Femur (tissue), 1 donor: ENCODE measurements at regions not wholly inside any gene's neighbourhood (a gene's known extent, or its start where the extent isn't known, plus 50 kb on each side); places are given as distances from the start of the nearest gene placed in this dataset.
"Not testable (repeated sequence)": the region's sequence is repeated elsewhere in the genome, so short reads cannot be mapped to it uniquely, and the experiment has no call there.

Experiments used
- DNase-seq: peaks from one replicate; pipeline ENCODE4 v3.0.0-alpha.2; 2017

DNA sequence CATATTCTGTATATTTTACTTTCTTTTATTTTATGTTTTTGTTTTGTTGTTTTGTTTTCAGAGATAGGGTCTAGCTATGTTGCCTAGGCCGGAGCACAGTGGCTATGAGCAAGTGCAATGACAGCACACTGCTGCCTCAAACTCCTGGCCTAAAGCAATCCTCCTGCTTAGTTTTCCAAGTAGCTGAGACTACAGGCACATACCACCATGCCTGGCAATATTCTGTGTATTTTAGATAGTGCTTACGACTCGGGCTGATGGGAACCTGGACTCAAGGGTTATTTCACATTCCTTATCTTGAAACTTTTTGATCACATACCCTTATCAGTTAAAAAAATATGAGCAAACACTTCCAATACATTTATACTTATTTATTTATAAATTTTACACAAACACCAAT, 119.0 kb upstream of the STARD4 start:
- DNase-seq, result no peak

DNA sequence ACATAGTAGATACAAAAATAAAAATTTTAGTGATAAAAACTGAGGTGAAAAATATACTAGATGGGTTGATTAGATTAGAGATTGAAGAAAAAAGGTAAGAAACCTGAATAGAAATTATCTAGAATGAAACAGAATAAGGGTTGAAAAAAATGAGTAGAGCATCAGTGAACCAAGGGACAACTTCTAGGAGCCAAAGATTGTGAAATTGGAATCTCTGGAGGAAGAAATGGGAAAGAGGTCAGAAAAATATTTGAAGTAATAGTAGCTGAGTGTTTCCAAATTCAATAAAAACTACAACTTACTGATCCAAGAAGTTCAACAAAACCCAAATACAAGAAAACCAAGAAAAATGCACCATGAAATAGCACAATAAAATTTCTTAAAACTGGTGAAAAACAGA, 116.6 kb upstream of the STARD4 start:
- DNase-seq, result no peak

DNA sequence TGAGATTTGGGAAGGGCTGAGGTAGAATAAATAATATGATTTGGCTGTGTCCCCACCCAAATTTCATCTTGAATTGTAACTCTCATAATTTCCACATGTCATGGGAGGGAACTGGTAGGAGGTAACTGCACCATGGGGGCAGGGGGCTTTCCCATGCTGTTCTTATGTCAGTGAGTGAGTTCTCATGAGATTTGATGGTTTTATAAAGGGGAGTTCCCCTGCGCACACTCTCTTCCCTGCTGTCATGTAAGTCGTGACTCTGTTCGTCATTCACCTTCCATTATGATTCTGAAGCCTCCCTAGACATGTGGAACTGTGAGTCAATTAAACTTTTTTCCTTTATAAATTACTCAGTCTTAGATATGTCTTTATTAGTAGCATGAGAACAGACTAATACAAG, 115.5 kb upstream of the STARD4 start:
- no peak for DNase-seq

DNA sequence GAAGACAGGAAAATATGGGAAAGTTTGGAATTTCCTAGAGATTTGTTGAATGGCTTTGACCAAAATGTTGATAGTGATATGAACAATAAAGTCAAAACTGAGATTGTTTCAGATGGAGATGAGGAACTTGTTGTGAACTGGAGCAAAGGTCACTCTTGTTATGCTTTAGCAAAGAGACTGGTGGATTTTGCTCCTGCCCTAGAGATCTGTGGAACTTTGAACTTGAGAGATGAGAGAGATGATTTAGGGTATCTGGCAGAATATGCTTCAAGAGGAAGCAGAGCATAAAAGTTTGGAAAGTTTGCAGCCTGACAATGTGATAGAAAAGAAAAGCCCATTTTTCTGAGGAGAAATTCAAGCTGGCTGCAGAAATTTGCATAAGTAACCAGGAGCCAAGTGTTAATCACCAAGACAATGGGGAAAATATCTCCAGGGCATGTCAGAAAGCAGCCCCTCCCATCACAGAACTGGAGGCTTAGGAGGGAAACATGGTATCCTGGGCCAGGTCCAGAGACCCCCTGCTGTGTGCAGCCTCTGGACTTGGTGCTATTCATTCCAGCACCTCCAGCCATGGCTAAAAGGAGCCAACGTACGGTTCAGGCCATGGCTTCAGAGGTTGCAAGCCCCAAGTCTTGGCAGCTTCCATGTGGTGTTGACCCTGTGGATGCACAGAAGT, 114.3 kb upstream of the STARD4 start:
- DNase-seq, result no peak

DNA sequence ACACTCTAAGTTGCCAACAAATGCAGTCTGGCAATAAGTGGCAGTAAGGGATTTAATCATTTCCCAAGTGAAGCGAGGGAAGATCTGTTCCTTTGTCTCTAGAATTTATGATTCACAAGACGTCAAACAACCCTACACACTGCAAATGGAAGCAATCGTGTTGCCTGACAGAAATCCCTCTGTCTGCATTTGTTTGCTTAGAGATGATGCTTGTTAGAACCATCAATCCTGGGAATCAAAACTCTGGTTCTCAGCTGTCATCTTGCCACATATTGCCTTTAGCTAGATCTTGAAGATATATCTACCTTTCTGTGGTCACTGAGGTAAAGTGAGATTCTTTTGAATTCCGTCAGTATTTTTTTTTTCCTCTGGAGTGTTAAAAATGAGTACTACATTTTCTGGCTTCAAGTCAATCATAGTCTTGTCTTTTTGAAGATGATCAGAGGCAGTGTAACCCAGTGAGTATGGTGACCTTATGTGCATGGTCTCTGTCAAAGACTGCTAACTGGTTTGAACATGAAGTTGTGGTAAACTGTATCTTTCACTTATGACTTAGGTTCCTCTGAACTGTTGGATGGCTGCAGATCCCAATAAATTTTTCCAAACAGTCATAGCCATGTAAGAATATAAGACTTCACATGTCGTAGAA, 106.4 kb upstream of the STARD4 start:
- no peak for DNase-seq

DNA sequence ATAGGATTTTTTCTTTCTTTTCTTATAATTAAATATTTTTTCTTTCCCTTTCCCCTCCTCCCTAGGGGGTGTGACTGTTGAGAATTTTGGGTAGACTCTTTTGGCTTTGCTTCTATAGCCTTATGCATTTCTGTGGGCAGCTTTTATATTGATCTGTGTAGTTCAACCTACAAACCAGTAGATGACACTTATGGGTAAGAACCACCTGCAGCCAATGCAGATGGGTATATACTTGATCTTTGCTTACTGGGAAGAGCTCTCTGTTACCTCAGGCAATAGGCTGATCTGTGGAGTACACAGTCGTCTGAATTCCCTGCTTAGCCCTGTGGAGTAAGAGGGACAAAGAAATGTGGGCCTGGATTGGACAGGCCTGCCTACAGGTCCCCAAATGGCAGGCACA, 102.7 kb upstream of the STARD4 start:
- no peak for DNase-seq

DNA sequence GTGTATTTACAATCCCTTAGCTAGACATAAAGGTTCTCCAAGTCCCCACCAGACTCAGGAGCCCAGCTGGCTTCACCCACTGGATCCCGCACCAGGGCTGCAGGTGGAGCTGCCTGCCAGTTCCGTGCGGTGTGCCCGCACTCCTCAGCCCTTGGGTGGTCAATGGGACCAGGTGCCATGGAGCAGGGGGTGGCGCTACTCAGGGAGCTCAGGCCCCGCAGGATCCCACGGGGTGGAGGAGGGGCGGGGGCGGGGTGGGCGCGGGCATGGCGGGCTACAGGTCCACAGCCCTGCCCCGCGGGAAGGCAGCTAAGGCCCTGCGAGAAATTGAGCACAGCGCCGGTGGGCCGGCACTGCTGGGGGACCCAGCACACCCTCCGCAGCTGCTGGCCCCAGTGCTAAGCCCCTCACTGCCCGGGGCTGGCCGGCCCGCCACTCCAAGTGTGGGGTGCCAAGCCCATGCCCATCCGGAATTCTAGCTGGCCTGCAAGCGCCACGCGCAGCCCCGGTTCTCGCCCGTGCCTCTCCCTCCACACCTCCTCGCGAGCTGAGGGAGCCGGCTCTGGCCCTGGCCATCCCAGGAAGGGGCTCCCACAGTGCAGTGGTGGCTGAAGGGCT, 99.8 kb upstream of the STARD4 start:
- DNase-seq, result not testable (repeated sequence)

DNA sequence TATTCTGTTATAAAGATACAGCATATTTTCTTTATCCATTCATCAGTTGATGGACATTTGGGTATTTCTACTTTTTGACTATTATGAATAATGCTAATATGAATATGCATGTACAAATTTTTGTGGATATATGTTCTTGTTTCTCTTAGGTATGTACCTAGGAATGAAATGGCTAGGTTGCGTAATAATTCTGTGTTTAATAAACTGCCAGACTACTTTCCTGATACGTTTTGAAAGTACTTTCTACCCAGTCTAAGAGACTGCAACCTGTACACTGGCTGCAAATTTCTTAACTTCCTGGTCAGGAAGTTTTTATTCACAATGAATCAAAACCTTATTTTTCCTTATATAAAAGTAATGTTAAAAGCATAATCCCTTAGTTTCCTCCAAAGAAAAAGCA, 93.9 kb upstream of the STARD4 start:
- DNase-seq, result no peak

DNA sequence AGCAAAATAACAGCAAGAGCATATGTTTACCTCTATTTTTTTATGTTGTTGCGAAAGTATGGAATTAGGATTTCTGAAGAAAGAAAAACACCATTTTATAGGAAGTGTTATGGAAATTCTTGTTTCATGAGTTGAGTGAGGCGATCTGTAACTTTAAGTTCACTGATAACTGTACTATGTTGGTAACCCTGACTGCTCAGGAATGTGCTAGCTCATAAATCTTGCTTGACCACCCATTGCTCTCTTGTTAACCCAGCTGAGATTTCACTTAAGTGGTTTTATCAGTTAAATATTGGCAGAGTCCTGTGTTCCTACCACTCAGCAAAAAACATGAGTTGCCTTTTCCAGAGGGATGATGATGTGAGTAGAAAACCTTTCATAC, 91.1 kb upstream of the STARD4 start:
- no peak for DNase-seq

DNA sequence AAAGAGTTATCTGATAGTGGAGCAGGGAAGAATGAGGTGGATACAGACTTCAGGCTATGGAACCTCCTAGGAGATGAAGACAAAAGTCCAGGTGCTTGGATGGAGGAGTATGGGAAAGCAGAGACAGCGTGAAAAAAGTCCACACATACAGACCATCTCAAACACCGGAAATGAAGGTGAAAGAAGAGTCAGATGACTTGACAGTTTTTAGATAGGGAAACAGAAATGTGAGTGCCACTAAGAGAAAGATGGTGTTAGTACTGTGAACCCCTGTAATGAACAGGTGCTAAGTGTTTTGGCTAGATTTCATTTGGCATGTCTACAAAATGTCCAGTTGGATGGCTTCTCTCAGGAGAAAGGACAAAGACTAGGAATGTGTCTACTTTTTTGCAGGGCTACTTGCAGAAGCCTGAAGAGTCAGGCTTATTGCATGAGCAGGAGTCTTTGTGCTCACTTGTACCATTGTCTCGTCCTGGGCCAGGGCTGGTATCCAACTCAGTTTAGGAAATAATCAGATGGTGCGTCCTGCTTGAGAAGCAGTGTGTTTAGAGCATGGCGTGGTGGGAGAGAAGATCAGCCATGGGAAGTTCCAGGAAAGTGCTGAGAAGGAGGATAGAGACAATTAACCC, 90.6 kb upstream of the STARD4 start:
- DNase-seq, result no peak

DNA sequence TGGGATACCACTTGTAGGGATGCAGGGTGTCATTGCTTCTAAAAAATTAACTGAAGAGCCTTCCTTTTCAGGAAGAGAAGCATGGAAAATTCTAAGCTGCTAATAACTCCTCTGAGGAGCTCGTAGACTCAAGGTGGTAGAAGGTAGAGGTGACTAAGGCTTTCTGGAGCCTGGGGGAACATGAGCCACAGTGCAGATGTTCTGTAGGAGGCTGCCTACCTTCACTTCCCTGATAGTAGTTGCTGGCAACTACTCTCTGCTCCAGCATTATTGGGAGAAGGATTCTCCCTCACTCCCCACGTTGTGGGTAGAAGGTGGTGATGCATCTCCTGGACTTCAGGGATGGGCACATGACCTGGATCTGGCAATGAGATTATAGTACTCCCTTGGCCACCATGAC, 86.7 kb upstream of the STARD4 start:
- no peak for DNase-seq

DNA sequence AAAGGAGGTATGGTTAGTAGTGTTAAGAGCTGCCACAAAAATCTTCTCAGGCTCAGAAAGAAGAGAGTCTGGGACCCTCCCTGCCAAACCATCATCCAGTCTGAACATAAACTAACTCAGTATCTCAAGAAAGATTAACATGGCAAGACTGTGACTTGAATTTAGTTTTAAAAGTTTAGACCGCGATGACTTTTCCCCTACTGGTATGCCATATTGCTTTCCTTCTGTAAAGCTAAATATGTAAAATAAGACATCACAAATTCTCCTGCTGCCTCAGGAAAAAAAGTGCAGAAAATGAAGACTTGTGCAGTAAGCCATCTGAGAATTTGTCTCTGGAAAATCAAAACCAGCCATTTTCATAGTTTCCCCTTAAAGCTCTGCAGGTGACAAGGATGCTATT, 85.2 kb upstream of the STARD4 start:
- DNase-seq, result no peak

DNA sequence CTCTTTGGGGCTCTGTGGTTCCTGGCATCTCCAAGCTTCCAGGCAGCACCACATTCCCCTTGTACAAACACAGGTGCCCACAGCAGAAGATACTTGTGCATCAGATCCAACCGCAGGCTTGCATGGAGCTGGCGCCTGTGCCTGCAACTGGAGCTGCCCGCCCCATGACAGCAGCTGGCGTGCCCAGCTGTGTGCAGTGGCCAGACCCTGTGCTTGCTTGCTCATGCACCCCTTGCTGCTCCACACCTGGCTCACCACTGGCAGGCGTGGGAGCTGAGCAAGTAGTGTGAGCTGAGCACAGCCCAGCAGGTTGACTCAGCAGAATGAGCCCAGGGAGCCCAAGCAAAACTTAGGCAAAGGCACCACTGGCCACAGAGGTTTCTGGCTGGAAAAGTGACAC, 84.4 kb upstream of the STARD4 start:
- DNase-seq, result no peak

DNA sequence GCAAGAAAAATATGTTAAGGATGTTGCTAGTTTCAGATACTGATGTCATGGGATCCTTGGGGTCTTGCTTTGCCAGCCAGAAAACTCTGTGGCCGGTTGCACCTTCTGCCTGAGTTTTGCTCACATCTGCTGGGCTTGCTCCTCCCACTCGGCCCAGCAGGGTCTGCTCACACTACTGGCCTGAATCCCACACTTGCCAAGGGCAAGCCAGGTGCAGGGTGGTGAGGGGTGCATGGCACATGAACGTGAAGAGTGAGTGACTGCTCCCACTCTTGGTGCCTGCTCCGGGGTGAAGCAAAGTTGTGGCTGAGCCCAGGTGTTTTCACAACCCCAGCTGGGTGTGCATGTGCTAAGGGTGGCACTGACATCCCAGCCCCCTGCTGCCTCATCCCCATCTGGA, 83.1 kb upstream of the STARD4 start:
- no peak for DNase-seq

DNA sequence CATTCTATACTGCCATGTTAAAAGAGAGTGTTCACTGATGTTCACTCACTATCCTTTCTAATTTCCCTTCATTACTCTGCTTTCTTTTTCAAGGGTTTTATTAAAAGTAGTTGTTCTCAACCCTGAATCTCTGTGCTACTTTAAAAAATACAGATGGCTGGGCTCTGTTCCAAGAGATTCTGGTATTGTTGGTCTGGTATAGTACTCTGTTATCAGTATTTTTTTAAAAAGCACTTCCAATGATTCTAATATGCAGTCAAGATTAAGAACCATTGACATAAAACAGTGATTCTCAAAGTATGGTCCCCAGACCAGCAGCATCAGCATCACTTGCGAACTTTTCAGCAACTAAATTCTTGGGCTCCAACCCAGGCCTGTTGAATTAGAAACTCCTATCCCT, 77.0 kb upstream of the STARD4 start:
- DNase-seq, result no peak

DNA sequence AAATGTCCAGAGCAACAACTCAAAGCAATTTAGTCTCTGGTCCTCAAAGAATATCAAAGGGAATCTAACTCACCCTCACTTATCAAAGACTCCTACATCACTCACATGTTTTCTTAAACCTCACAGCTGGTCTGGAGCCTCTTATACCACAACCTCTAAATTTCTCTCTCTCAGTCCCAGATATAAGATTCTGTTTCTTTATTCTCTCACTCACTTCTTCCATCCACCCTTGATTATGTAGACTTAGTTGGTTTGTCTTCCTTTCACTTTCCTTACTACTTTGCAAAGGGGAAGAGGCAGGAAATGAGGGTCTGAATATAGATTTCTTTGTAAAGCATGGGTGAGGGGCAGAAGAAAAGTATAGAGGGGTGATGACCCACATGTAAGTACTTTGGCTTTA, 75.4 kb upstream of the STARD4 start:
- DNase-seq, result no peak

DNA sequence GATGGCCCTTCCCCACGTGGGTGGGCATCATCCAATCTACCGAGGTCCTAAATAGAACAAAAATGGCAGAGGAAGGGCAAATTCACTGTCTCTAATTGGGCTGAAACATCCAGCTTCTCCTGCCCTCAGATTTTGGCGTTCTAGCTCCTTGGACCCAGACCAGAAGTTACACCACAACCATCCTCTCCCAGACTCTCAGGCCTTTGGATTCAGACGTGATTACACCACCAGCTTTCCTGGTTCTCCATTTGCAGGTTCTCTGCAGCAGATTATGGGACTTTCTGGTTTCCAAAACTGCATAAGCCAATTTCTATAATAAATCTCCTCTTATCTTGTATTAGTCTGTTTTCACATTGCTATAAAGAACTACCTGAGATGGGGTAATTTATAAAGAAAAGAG, 73.6 kb upstream of the STARD4 start:
- no peak for DNase-seq

DNA sequence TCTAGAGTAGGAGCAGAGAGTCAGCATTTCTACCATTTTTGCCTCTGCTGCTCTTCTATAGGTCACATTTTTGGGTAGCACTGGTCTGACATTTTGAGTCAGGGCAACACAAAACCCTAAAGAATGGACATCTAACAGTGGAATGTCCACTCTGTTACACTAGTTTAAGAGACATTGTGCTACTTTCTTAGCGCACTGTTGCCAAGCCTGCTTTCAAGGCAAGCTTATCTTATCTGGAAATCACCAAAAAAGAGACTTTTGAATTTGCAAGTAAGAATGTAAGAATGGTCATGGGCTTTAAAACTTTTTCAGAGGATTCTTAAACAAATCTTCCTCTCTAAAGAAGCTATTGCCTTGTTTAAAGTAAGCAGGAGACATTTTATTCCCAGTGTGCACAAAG, 73.0 kb upstream of the STARD4 start:
- no peak for DNase-seq

DNA sequence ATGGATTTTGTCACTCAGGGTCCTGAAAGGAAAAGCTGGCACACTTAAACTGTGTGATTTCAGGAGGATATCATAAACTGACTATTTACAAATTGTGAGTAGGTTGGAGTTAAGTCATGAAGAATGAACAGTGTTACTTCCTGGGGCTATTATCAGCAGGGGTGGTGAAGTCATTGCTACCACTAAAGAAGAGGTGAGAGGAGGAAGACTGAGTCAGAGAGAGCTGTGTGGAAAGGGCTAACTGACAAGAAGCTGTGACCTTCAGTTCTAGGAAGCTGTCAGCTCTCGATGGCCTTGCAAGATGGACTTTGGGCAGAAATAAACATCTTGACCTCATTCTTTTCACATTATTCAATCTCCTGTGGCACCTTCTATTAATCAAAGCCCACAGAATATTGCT, 72.3 kb upstream of the STARD4 start:
- no peak for DNase-seq

DNA sequence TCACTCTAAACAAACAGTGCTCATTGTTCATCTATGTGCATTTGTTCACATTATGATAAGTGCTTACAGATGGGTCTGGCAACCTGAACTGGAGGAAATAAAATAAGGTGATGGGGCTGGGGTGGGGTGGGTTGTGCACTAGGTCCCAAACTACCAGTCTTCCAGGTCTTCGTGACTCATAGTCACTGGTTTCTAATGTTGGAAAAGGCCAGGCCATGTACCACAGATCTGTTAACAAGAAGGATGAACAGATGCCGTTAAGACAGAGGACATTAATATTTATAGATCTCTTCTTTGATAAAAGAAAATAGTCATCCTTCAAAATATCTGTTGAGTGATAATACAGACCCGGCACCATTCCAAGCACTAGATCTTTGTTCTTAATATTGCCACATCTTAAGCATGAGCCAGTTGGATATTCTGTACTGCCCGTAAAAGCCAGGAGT, 71.4 kb upstream of the STARD4 start:
- no peak for DNase-seq

DNA sequence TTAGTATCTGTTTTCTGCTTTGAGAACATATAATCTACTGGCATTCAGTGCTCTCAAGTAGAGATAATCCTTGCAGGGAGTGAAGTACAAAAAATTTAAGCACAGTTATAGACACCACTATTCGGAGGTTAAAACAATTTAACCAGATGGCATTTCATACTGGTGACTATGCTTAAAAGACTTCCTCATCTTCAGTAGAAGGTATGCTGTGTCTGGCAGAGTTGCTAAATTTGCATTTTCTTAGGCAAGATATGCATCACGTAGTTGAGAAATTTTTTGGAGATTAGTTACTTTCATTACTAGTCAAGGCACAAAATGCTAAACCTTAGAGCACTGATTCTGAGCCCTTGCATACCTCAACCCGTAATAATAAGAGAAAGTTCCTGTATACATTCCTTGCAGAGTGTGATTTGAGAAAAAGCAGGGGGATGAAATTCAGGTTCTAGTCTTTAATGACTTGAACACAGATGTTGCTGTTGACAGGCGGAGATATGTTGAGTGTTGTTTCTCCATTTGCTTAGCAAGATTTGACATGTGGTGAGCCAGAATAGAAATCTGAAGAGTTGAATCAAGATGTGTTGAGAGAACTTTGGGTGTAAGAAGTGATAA, 70.8 kb upstream of the STARD4 start:
- DNase-seq, result no peak

DNA sequence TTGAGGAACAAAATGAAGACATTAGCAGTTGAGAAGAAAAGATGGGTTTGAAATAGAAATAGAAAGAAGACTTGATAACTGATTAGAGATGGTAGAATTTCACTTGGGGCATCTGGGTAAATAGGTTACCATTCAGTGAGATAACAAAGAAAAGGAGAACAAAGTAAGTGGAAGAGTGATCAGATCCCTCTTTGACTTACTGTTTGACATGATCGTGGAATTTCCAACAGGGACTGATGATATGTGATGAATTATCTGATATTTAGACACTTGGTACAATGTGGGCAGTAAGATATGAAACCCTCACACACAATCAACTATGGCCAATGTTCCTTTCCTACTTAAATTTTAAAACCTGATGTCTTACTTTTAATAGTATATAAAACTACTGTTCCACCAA, 70.1 kb upstream of the STARD4 start:
- no peak for DNase-seq

DNA sequence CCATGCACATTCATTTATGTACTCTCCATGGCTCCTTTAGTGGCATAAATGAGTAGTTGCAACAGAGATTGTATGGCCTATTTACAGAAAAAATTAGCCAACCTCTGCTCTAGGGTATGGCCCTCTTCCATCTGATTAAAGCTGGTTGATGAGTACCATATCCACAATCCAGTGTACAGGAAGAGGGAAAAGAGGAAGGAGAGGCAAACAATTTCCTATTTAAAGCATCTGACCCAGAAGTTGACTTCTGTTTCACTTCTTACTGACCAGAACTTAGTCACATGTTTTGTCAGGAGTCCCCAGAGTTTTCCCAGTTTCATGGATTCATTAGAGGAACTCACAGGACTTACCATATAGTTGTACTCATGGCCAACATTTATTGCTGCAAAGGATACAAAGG, 68.6 kb upstream of the STARD4 start:
- DNase-seq, result no peak

DNA sequence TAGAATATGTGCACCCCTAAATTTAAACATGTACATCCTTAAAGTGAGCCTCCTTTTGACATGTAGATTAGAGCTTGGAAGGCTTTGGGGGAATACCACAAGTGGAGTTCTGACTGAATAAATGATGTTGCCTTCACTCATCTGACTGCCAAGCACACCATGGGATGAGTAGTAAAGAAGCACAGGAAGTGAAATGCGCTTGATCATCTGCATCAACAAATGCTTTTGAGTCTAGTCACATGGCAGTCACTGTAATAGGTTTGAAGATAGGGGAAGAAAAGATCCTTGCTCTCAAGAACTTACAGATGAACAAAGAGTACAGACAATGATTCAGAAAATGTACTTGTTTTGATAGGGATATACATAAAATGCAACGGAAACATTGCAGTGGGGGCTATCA, 62.0 kb upstream of the STARD4 start:
- DNase-seq, result no peak
